IMR-90 (cell line): ENCODE measurements at regions not wholly inside any gene's neighbourhood (a gene's known extent, or its start where the extent isn't known, plus 50 kb on each side); places are given as distances from the start of the nearest gene placed in this dataset.
A peak's percentile ranks its signal among the peaks of the same experiment; 100 is the strongest.

Source experiments
- ATAC-seq: fragments of 200-7000 bp; cut with Tn5 transposase; 2 replicates; pipeline ENCODE4 v1.9.1; 2020; ENCODE audit warnings: low read depth, mild to moderate bottlenecking, moderate library complexity
- BruUV-seq: library from RNA; stranded (reverse); fragments of 400-500 nt; replicated peaks from 2 replicates; lab custom pipeline; 2021; lab: Mats Ljungman, UMichigan
- CTCF ChIA-PET: fragments of 300-600 bp; formaldehyde crosslinking; extraction: SDS; loops from one replicate; lab custom pipeline; 2021; ENCODE audit warnings: antibody characterized with exemption; lab: Yijun Ruan, JAX
- POLR2A ChIA-PET: fragments of 300-600 bp; sonication (Branson Sonifier 250); formaldehyde crosslinking; loops from one replicate; lab custom pipeline; 2022; ENCODE audit warnings: antibody characterized with exemption; ENCODE audit not compliant: unreplicated experiment; lab: Charles Lee
- DNase-seq: peaks from one replicate; pipeline ENCODE4 v3.0.0; 2013
- H2AFZ ChIP-seq: replicated peaks from 2 replicates; pipeline ENCODE3; 2013; ENCODE audit warnings: low read length, mild to moderate bottlenecking; ENCODE audit not compliant: poor library complexity
- H2AK5ac ChIP-seq: 2 replicates; pipeline ENCODE4 v1.6.1; 2013; ENCODE audit warnings: low read depth, low read length, inconsistent platforms
- H2AK9ac ChIP-seq: replicated peaks from 2 replicates; pipeline ENCODE3; 2013; ENCODE audit warnings: mild to moderate bottlenecking, low read depth, low read length, moderate library complexity; ENCODE audit not compliant: poor library complexity
- H2BK120ac ChIP-seq: 2 replicates; pipeline ENCODE4 v1.6.1; 2013; ENCODE audit warnings: low read depth, low read length, inconsistent platforms
- H2BK15ac ChIP-seq: 3 replicates; pipeline ENCODE4 v1.6.1; 2013; ENCODE audit warnings: low read depth, low read length, inconsistent platforms
- H2BK20ac ChIP-seq: 2 replicates; pipeline ENCODE4 v1.6.1; 2013; ENCODE audit warnings: low read depth, mild to moderate bottlenecking, inconsistent platforms, low read length, moderate library complexity
- H2BK5ac ChIP-seq: 2 replicates; pipeline ENCODE4 v1.6.1; 2013; ENCODE audit warnings: mild to moderate bottlenecking, low read depth, low read length, inconsistent platforms; ENCODE audit not compliant: poor library complexity, severe bottlenecking
- H3K14ac ChIP-seq: replicated peaks from 2 replicates; pipeline ENCODE4 v1.6.1; 2013; ENCODE audit warnings: low read depth, low read length, inconsistent platforms
- H3K18ac ChIP-seq: 2 replicates; pipeline ENCODE4 v1.6.1; 2013; ENCODE audit warnings: low read depth, low read length, control low read depth
- H3K23ac ChIP-seq: 2 replicates; pipeline ENCODE4 v1.6.1; 2013; ENCODE audit warnings: low read depth, low read length, inconsistent platforms
- H3K27ac ChIP-seq: 2 replicates; pipeline ENCODE4 v1.5.1; 2013; ENCODE audit warnings: mild to moderate bottlenecking, control low read depth, low read length; ENCODE audit not compliant: insufficient read depth
- H3K27me3 ChIP-seq: 2 replicates; pipeline ENCODE4 v1.6.1; 2013; ENCODE audit warnings: low read length; ENCODE audit not compliant: control insufficient read depth, insufficient read depth
- H3K36me3 ChIP-seq: 2 replicates; pipeline ENCODE4 v1.6.1; 2013; ENCODE audit warnings: low read length, mixed read lengths; ENCODE audit not compliant: control insufficient read depth, insufficient read depth
- H3K4ac ChIP-seq: 2 replicates; pipeline ENCODE4 v1.6.1; 2013; ENCODE audit warnings: low read depth, low read length, inconsistent platforms
- H3K4me1 ChIP-seq: 2 replicates; pipeline ENCODE4 v1.6.1; 2013; ENCODE audit warnings: low read length, mixed read lengths; ENCODE audit not compliant: control insufficient read depth, insufficient read depth
- H3K4me2 ChIP-seq: 2 replicates; pipeline ENCODE4 v1.6.1; 2013; ENCODE audit warnings: low read depth, mild to moderate bottlenecking, control low read depth, low read length, moderate library complexity
- H3K4me3 ChIP-seq: 2 replicates; pipeline ENCODE4 v1.5.1; 2013; ENCODE audit warnings: low read depth, mild to moderate bottlenecking, control low read depth, low read length, moderate library complexity; ENCODE audit not compliant: insufficient read depth
- H3K56ac ChIP-seq: 2 replicates; pipeline ENCODE4 v1.6.1; 2013; ENCODE audit warnings: low read length, inconsistent platforms; ENCODE audit not compliant: insufficient read depth; ENCODE audit errors: extremely low read depth
- H3K79me1 ChIP-seq, 2 experiments: 2 replicates each; pipeline ENCODE4 v1.6.1; 2013; ENCODE audit warnings: low read length in 2 of 2, inconsistent platforms in 1 of 2, low read depth in 1 of 2
- H3K9ac ChIP-seq: 2 replicates; pipeline ENCODE4 v1.6.1; 2013; ENCODE audit warnings: low read depth, low read length, control low read depth
- H3K9me1 ChIP-seq: 2 replicates; pipeline ENCODE4 v1.6.1; 2013; ENCODE audit warnings: low read length, inconsistent platforms; ENCODE audit not compliant: insufficient read depth
- H3K9me3 ChIP-seq: 2 replicates; pipeline ENCODE4 v1.6.1; 2013; ENCODE audit warnings: low read length; ENCODE audit not compliant: control insufficient read depth, insufficient read depth
- H4K20me1 ChIP-seq: 2 replicates; pipeline ENCODE4 v1.6.1; 2013; ENCODE audit warnings: low read length, inconsistent platforms; ENCODE audit not compliant: insufficient read depth
- H4K5ac ChIP-seq: 2 replicates; pipeline ENCODE4 v1.6.1; 2013; ENCODE audit warnings: mild to moderate bottlenecking, low read depth, low read length, control low read depth
- H4K8ac ChIP-seq, 2 experiments: 2 replicates each; pipeline ENCODE4 v1.6.1; 2013; ENCODE audit warnings: low read depth in 2 of 2, low read length in 2 of 2, control low read depth in 1 of 2, inconsistent platforms in 1 of 2
- H4K91ac ChIP-seq: 2 replicates; pipeline ENCODE4 v1.6.1; 2013; ENCODE audit warnings: low read depth, low read length, inconsistent platforms; ENCODE audit not compliant: insufficient read depth
- BHLHE40 ChIP-seq: fragments of 150-350 bp; IDR thresholded peaks from 2 replicates; pipeline ENCODE4 v1.6.1; 2016; ENCODE audit warnings: mild to moderate bottlenecking, low read depth, low read length
- CEBPB ChIP-seq: IDR thresholded peaks from 2 replicates; pipeline ENCODE4 v1.6.1; 2012; ENCODE audit warnings: low read depth, low read length, improper control_type of control experiment
- CHD1 ChIP-seq: IDR thresholded peaks from 2 replicates; pipeline ENCODE4 v1.6.1; 2012; ENCODE audit warnings: low read depth, low read length, improper control_type of control experiment
- ELK1 ChIP-seq: fragments of 150-350 bp; IDR thresholded peaks from 2 replicates; pipeline ENCODE4 v1.6.1; 2016; ENCODE audit warnings: low read depth, mild to moderate bottlenecking, low read length, moderate library complexity, borderline replicate concordance
- FOS ChIP-seq: fragments of 150-350 bp; IDR thresholded peaks from 2 replicates; pipeline ENCODE4 v1.6.1; 2016; ENCODE audit warnings: low read depth, low read length
- MAFK ChIP-seq: IDR thresholded peaks from 2 replicates; pipeline ENCODE4 v1.6.1; 2012; ENCODE audit warnings: low read depth, low read length, improper control_type of control experiment
- MAZ ChIP-seq: IDR thresholded peaks from 2 replicates; pipeline ENCODE4 v1.6.1; 2012; ENCODE audit warnings: low read depth, mild to moderate bottlenecking, low read length, improper control_type of control experiment, moderate library complexity, borderline replicate concordance
- MXI1 ChIP-seq: IDR thresholded peaks from 2 replicates; pipeline ENCODE4 v1.6.1; 2012; ENCODE audit warnings: low read depth, mild to moderate bottlenecking, low read length, moderate library complexity, borderline replicate concordance
- NFE2L2 ChIP-seq: fragments of 150-350 bp; IDR thresholded peaks from 2 replicates; pipeline ENCODE4 v1.6.1; 2016; ENCODE audit warnings: low read depth, mild to moderate bottlenecking, low read length
- POLR2A ChIP-seq: IDR thresholded peaks from 2 replicates; pipeline ENCODE4 v1.6.1; 2012; ENCODE audit warnings: mild to moderate bottlenecking, low read depth, low read length
- RAD21 ChIP-seq: IDR thresholded peaks from 2 replicates; pipeline ENCODE4 v1.6.1; 2012; ENCODE audit warnings: low read length, improper control_type of control experiment
- RCOR1 ChIP-seq: IDR thresholded peaks from 2 replicates; pipeline ENCODE4 v1.6.1; 2012; ENCODE audit warnings: mild to moderate bottlenecking, low read length, improper control_type of control experiment; ENCODE audit not compliant: insufficient replicate concordance
- RFX5 ChIP-seq: IDR thresholded peaks from 2 replicates; pipeline ENCODE4 v1.8.0; 2012; ENCODE audit warnings: low read depth, mild to moderate bottlenecking, low read length, moderate library complexity
- SMC3 ChIP-seq: fragments of 150-350 bp; IDR thresholded peaks from 2 replicates; pipeline ENCODE4 v1.6.1; 2016; ENCODE audit warnings: low read depth, mild to moderate bottlenecking, antibody characterized with exemption, low read length, moderate library complexity
- USF2 ChIP-seq: fragments of 150-350 bp; IDR thresholded peaks from 2 replicates; pipeline ENCODE4 v1.6.1; 2017; ENCODE audit warnings: mild to moderate bottlenecking, antibody characterized with exemption, low read length, low read depth
- WGBS, 2 experiments: methylation state at CpG; one replicate each; pipeline versions ENCODE4 v1.1.5 to v1.1.7; 2013; ENCODE audit warnings: missing lambda C conversion rate in 2 of 2; ENCODE audit not compliant: insufficient read length in 1 of 2; ENCODE audit errors: extremely low coverage in 2 of 2; 5-methylcytosine and 5-hydroxymethylcytosine counted together
- dilution Hi-C: fragments of 300-500 bp; cut with HindIII; formaldehyde crosslinking; loops from one replicate; pipeline ENCODE4 v1.14.3; 2018; ENCODE audit warnings: low sequenced_read_pairs; ENCODE audit not compliant: unreplicated experiment
- in situ Hi-C: fragments of 300-500 bp; cut with MboI; formaldehyde crosslinking; loops from 3 replicates; pipeline ENCODE4 v1.14.3; 2019; ENCODE audit warnings: low sequenced_read_pairs, inconsistent platforms, mixed read lengths
- intact Hi-C: fragments of 100-400 bp; cut with micrococcal nuclease; formaldehyde crosslinking; loops from 2 replicates; pipeline ENCODE4 v1.10.0; 2022
- TF ChIP-seq, protein P1 (sequence below): conservative IDR thresholded peaks from 2 replicates; pipeline ENCODE4 v1.5.1; 2012; ENCODE audit warnings: mild to moderate bottlenecking, low read depth, low read length, improper control_type of control experiment

DNA sequence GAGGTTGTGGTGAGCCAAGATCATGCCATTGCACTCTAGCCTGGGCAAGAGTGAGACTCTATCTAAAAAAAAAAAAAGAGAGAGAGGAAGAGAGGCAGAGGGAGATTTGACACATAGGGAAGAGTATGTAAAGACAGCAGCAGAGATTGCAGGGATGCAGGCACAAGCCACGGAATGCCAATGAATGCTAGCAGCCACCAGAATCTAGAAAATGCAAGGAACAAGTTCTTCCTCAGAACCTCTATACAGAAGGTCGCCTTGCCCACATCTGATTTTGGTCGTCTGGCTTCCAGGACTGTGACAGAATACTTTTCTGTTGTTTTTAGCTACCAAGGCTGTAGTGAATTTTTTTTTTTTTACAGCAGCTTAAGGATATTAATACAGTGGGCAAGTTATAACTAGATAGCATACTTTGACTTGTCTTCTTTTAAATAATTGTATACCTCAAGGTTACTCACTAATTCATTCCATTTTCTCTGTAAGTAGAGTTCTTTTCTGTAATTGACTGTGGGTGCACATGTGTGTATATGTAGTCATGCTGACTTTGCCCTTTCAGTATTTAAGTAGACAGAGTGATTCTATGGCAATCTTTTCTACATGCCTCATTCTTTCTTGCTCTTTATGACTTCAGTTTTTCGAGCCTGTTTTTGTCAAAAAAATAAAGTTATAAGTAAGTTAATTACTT lies 402.2 kb downstream of the GJA1 start:
- no peaks in the 10 kb centered on the region for H3K9me1 ChIP-seq
- H2BK15ac ChIP-seq, result no peak overlapping the region
- no peaks in the 10 kb centered on the region for H3K9me3 ChIP-seq
- in situ Hi-C loops, result no loop called here
- no peak overlapping the region for H3K27ac ChIP-seq
- H3K18ac ChIP-seq, result no peak overlapping the region
- H3K27me3 ChIP-seq, result no peaks in the 10 kb centered on the region
- peak; percentile 11 for DNase-seq
- H2BK120ac ChIP-seq, result no peak overlapping the region
- H4K5ac ChIP-seq, result no peak overlapping the region
- H3K23ac ChIP-seq, result no peak overlapping the region
- no peak overlapping the region for H2AK9ac ChIP-seq
- H3K9ac ChIP-seq, result no peak overlapping the region
- H3K4ac ChIP-seq, result no peak overlapping the region
- POLR2A ChIA-PET, result no interaction called here
- no peak overlapping the region for H2BK5ac ChIP-seq
- H3K4me2 ChIP-seq, result no peak overlapping the region
- H4K91ac ChIP-seq, result no peak overlapping the region
- H2AK5ac ChIP-seq, result no peak overlapping the region
- H3K36me3 ChIP-seq, result no peaks in the 10 kb centered on the region
- CTCF ChIA-PET, result no interaction called here
- no peak overlapping the region for H3K56ac ChIP-seq
- BruUV-seq, result no TSS peak
- H3K4me3 ChIP-seq, result no peak overlapping the region
- intact Hi-C loops, result no loop called here
- WGBS, 2 experiments, result no CpG with 5 or more reads among the region's 4 CpGs
- TF ChIP-seq FOS (no peak), MAZ (no peak), CHD1 (no peak), RFX5 (no peak), USF2 (no peak), RAD21 (no peak), ELK1 (no peak), BHLHE40 (no peak), RCOR1 (no peak), CEBPB (no peak), MXI1 (no peak), SMC3 (no peak), MAFK (no peak), NFE2L2 (no peak), POLR2A (no peak)
- TF ChIP-seq, protein P1, sequence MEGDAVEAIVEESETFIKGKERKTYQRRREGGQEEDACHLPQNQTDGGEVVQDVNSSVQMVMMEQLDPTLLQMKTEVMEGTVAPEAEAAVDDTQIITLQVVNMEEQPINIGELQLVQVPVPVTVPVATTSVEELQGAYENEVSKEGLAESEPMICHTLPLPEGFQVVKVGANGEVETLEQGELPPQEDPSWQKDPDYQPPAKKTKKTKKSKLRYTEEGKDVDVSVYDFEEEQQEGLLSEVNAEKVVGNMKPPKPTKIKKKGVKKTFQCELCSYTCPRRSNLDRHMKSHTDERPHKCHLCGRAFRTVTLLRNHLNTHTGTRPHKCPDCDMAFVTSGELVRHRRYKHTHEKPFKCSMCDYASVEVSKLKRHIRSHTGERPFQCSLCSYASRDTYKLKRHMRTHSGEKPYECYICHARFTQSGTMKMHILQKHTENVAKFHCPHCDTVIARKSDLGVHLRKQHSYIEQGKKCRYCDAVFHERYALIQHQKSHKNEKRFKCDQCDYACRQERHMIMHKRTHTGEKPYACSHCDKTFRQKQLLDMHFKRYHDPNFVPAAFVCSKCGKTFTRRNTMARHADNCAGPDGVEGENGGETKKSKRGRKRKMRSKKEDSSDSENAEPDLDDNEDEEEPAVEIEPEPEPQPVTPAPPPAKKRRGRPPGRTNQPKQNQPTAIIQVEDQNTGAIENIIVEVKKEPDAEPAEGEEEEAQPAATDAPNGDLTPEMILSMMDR, result no peak
- no peak overlapping the region for H4K8ac ChIP-seq
- no peaks in the 10 kb centered on the region for H3K79me1 ChIP-seq
- no peak overlapping the region for H2BK20ac ChIP-seq
- no peak overlapping the region for H2AFZ ChIP-seq
- H4K20me1 ChIP-seq, result no peaks in the 10 kb centered on the region
- H3K14ac ChIP-seq, result no peak overlapping the region
- peaks cover 2% of the 10 kb centered on the region for H3K4me1 ChIP-seq
- ATAC-seq, result no peak
- dilution Hi-C loops, result no loop called here
